Stimulated activated CD4-positive, alpha-beta T cell treated with anti-CD3 and anti-CD28 coated beads, Interleukin-2, amount 100 ng/mL, for 4 hours (primary cell): ENCODE measurements at regions not wholly inside any gene's neighbourhood (a gene's known extent, or its start where the extent isn't known, plus 50 kb on each side); places are given as distances from the start of the nearest gene placed in this dataset.

ENCODE experiments used
- DNase-seq: peaks from one replicate; pipeline ENCODE4 v3.0.0-alpha.2; 2020; ENCODE audit warnings: low read depth

DNA sequence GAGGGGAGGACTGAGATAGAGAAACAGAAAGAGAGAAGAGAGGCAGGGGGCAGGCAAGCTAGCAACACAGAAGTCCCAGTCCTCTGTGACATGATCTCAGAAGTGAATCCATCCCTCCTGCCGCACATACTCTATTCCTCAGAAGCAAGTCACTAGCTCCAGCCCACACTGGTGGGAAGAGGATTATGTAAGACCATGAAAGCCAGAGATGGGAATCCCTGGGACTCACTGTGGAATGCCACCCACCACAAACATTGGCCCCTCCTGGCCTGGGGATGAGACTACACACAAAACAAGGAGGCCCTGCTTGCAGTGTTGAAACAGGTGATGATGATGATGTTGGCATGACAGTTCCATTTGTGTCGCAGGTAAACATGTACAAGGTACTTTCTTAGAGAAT, 419.9 kb downstream of the IRS2 start:
- DNase-seq = no peak

DNA sequence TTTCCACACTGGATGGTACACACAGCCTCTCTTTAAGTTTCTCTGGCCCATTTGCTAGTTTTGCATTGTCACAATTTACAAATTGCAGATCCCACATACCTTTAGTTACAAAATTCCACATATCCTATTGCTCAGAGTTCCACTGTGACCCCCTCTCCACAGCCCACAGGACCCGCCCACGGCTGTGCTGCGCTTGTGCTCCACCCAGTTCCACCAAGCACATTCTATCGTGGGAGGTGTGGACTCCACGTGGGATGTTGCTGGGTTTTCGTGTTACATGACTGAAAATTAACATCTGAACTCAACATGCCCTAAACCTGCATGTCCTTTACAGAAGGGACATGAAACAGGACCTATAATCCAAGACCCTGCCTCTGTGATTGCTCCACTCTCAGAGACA, 423.0 kb downstream of the IRS2 start:
- no peak for DNase-seq

DNA sequence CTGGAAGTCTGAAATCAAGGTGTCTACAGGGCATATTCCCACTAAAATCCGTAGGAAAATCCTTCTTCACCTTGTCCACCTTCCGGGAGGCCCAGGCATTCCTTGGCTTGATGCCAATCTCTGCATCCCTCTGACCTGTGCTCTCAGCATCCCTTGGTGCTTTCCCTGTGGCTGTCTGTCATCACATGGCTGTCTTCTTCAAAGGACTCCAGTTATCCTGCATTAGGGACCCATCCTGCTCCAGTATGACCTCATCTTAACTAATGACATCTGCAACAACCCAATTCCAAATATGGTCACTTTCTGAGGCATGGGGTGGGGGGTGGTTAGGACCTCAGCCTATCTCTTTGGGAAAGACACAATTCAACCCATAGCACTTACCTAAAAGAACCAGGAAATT, 423.8 kb downstream of the IRS2 start:
- no peak for DNase-seq

DNA sequence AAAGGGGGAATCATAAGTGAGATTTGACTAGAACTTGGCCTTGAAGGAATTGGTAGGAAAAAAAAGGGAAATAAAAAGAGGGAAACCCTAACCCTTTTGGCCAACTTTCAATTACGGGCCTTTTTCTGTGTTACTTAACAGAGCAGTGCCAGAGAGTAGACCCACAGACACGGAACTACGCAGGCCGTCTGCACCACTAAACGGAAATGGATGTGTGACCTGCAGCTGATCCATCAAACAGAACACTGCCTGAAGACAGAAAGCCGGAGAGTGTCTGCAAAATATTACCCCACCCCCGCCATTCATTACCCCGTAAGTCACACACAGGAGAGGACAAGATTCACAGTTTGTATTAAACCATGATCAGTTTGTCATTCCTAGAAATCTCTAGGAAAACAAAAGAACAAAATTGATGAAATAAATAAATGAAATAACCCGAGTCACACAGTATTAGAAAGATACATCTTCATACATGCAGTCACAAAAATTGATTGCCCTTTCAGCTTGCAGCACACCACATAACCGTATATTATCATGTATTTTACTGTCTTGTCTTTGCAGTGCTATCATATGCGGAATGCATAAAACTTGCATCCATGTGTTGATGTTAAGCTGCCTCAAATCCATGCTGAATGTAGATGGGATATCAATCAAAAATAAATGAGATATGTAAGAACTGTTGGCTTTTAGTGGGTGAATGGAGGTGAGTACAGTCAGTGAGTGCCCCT, 424.7 kb downstream of the IRS2 start:
- DNase-seq = no peak

DNA sequence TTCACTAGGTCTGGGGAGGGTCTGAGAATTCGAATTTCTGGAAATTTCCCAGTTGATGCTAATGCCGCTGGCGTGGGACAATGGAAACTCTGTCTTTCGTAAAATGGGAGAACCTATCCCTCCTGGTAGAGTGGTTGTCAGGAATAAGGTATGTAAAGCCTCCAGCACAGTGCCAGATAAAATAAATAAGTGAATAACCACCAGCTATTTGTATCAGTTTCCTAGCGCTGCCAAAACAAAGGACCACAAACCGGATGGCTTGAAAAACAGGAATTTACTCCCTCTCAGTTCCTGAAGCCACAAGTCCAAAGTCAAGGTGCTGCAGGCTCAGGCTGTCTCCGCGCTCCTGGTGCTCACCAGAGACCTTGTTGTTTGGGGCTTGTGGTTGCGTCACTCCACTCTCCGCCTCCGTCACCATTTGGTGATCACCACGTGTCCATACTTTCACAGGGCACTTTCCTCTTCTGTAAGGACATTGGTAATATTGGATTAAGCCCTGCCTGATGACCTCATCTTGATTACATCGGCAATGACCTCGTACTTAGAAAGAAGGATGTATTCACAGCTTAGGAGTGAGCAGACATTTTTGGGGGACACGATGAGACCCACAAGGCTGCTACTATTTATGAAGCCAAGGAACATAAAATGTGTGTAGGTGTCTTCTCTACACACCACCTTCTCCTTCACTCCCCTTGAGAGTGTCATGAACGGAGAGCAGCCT, 428.5 kb downstream of the IRS2 start:
- no peak for DNase-seq

DNA sequence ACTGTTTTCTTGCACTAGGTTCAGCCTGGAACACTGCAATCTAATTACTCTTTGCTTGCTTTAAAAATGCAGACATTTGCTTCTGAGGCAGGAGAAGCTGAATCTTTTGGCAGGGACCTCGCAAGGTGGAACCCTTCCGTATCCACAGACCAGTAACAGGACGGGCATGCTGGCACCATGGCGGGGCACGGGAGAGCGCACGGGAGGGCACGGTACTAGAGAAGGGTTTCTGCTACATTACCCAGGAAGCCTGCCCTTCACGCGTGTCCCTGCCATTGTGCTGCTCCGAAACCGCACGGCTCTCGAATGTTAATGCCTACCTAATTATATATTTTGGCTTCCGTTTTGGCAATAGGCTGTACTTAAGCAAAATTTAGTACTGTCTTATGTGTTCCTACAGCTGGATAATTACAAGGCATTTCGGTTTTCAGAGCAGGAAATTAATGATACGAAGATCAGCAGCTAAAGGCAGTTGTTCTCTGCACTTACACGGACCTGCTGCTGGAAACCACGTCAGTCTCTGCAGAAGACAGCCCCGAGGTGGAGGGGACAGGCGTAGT, 430.4 kb downstream of the IRS2 start:
- DNase-seq = no peak

DNA sequence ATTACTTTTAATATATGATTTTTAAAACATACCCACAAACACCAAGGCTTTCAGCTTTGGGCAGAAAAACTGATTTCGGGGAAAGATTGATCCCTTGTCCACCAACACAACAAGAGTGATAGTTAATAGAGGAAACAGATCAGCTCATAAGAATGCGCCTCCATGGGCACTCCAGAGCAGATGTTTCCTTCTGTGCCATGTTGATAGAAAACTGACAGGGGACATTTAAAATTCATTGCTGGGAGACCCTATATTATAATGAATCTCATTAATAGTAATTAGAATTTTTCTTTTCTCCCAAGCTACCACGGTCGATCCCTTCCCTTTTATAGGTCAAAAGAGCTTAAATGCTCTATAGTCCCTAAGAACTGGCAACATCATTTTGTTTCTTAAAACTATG, 431.2 kb downstream of the IRS2 start:
- DNase-seq = no peak

DNA sequence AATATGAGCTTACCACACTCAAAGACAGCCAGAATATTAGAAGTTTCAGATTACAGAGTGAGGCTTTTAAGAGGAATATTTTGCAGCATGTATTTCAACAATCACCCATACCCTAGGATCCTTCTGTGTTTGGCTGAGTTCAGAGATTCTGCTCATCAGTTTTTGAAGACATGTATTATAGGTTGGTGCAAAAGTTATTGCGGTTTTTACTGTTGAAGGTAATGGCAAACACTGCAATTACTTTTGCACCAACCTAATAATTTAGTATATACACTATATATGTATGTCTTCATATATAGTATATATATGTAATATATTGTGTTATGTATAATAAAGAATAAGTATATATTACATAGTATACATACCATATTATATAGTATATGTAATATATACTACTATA, 435.1 kb downstream of the IRS2 start:
- no peak for DNase-seq

DNA sequence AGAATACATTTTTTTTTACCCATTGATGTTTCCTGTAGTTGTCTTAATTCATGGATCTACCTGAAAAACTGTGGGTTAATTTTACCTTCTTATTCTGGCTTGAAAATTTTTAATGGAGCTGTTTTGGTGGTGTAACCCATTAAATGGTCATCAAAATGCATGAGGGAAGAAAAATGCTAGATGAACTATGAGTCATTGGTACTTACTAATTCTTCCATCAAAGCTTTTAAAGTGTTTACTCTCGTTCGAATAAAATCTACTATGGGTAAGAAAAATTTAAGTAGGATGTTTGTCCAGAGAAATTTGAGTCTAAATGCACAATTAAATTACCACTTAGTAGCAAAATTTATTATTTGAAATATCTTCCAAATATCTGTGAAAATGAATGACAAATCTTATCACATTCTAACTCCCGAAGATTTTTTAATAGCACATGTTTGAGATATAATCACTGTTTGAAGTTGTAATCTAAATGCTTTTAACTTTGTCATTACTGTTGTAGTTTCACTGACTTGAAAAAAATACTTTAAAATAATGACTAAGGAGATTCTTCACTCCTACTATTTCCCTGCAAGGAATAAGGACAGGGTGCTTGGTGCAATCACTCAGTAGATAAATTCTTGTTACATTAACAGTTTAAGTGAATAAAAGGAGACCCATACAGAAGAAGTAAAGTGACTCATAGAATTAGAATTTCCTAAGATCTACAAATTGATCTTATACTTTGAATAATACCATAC, 437.7 kb downstream of the IRS2 start:
- no peak for DNase-seq

DNA sequence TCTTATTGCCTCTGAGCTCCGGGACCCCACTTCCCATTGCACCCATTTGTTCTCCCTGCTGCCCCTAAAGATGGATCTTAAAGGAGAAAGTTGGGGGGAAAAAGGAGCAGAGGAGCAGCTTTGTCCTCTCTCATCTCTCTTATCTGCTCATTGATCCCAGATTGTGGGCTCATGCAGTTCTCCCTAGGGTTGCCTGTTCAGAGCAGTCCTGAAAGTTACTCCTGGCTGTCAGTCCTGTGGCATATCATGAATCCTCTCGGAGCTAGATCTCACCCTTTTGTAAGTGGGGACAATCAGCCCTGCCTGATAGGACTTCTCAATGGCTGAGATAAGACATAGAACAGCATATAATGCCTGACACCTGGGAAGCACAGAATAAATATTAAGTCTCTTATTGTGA, 440.3 kb downstream of the IRS2 start:
- DNase-seq = no peak

DNA sequence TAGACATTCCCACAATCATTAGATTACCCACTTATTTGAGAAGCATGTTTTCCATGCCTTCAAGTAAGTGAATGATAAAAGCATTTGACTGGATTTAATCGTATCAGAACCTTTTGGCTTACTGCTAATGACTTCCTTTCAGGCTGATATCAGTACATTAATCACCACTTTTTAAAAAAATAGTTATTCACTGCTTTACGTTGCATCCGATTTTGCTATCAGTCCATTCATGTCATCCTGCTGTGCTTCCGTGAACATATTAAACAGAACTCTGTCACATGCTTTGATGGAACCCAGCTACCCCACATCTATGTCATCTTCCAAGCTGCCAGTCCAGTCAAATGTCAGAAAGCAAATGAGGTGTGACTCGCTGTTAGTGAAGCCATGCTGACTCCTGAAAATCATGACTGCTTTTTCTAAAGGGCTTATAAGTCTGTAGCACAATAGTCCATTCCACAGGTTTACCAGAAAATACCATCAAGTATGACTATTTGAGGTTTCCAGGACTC, 440.9 kb downstream of the IRS2 start:
- DNase-seq = no peak

DNA sequence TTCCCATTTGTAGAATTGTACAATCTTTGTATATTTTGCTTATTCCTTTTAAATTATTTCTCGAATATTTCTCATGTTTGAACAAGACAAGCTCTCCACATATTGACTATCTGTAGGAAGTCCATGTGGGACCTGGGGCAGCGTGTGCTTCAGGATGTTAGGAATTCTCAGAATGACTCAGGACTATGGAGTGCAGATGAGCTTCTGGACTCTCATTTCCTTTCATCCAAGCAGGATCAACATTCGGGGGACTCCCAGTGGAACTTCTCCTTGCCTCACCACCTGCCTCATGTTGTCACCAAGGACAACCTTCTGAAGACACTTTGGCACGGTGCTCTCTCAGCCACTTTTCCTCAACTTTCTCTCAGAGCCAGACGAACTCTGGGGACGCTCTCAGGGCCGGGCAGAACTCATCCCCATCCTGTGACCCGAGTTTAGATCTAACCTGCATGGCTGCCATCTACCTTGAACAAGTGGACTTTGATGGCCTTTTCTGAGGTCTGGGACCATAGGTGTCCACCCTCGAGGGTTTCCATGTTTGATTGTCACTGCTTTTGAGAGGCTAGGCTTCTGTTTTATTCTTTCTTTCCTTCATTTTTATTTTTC, 441.7 kb downstream of the IRS2 start:
- DNase-seq = no peak

DNA sequence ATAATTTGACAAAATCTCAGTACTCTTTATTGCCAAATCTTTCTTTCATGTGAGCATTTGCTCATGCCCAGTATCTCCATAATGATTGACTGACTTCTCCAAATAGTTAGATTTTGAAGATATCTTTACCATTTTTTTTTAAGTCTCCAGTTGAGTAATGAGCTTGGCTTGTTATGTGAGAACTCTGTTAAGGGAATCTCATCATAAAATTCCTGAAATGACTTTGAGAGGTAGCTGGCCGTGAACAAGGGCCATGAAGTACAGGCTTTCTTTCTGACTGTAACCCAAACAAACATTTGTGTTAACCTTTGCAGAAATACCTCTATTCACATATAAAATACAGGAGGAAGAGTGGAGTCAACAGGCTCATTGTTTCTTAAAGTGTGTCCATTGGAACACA, 449.7 kb downstream of the IRS2 start:
- DNase-seq = no peak

DNA sequence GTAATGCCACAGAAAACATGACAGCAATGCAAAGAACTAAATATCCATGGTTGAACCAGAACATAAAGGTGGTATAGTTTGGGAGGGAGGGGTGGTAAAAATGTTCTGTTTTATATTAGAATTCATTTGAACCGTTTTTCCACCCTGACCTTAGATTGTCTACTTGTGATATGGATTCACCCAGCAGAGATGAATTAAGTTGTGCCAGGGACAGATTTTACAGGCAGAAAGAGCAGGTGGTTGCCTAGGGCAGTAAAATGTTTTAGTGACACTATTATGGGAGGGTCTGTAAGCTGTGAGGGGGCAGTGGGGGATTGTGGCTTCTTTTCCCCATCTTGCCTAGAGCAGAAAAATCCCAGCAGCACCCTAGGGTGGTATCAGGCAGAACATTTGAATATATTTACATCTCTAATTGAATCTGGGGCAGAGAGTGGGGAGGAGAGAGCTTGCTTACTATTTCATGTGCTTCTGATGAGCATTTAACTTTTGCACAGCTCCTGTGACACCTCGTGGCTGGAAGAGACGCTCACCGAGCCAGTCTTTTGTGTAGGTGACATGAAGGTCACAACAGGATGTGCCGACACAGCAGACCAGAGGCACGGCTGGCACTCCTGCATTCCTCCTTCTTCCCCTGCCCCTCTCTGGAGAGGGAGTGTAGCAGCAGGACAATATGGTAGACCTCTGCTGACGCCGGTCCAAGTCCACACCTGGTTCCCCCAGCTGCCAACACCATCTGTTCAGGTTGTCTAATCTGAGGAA, 452.3 kb downstream of the IRS2 start:
- DNase-seq = no peak

DNA sequence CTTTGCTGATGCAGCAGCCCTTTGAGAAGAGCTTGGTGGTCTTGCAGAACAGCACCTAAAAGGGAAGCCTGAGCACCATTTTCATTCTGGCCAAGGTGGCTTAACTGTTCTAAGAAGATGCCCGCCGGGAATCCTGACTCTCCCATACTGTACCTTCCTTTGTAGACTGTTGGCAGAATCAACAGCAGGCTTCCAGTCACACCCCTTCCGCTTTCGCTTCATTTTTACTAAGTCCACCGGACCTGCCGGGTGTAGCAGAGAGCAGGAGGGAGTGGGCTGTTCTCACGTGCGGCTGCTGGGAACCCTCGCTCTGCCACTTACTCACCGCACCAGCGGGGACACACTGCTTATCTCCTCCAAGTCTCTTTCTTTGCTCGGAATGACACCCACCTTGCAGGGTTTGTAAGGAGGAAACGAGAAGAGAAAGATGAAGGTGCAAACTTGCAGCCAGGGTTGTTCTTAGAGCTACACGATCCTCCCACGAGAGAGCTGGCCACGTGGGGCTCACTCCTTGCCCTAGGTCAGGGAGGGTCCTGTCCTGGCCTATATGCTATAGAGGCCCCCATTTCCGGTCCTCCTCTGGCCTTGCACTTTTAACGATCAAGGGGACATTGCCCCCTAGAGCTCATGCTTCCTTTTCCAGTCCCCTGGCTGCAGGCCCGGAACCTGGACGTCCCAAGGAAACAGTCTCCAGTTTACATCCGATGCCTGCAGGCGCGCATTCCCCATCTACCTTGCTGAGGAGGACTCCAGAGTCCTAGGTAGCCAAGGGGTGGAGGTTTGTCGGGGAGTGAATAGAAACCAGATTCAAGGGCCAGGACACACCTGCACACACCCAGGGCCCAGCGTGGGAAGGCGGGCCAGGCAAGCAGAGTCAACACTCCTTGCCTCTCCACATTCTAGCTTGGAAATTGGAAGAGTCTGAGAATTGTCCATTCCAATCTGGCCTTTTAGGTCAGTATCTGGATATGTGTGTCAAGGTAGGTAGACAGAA, 453.6 kb downstream of the IRS2 start:
- DNase-seq = no peak

DNA sequence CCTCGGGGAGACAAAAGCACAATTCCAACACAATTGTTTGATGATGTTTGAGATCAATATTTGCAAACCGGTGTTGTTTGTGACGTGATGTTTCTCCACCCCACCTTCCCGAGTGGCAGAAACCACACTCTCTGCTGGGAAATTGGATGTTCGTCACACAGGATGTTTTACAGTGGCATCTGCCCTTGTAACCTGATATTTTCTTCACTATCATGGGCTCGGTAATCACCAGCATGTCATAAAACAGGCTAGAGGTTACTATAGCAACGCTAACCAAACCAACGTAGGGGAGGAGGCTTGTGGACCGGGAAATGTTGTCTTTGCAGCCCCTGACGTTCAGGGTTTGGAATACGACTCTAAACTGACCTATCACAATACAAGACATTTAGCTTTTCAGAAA, 454.5 kb downstream of the IRS2 start:
- DNase-seq = no peak

DNA sequence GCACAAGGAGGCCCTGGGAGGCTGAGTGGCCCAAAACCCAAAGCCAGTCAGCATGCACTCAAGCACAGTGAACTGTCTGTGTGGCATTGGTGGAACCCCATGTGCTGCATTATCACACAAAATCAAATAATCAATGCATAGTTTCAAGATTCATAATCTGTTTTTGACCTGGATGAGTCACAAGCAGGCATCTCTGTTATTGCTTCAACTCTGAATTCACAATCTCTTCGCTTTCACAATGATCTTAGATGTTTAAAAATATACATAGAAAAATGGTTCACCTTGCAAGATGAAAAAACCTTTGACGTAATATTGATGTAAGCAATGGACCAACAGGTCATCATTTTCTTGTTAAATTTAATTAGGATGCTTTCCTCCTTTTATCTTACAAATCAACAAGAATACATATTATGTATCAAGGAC, 455.4 kb downstream of the IRS2 start:
- no peak for DNase-seq

DNA sequence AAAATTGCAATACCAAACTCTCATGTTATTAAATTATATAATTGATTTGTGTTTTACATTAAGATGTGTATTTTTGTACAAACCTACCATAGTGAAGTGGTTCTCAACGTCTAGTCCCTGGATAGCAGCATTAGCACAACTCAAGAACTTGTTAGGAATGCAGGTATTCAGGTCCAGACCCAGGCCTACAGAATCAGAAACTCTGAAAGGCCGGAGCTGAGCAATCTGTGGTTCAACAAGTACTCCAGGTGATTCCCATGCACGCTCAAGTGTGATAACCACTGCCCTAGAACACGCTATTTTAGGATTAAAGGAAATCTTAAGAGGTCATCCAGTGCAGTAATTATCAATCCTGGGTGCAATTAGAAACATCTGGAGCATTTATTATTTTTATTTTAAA, 456.3 kb downstream of the IRS2 start:
- no peak for DNase-seq

DNA sequence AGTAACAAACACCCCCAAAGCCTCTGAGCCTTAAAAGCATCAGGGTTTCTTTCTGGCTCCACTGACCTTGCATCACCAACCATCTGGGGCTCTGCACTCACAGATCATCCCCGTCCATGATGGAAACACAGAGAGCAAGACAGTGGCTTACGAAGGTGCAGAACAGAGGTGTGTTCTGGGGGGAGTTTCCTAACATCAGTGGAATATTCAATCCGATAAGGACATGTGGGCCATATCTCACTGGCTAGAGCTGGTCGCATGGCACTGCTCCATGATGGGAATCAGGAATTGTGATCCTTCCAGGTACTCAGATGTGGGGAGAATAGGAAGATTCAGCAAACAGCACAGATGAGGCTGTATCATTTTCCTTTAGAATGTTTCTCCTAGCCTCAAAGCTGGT, 457.2 kb downstream of the IRS2 start:
- no peak for DNase-seq

DNA sequence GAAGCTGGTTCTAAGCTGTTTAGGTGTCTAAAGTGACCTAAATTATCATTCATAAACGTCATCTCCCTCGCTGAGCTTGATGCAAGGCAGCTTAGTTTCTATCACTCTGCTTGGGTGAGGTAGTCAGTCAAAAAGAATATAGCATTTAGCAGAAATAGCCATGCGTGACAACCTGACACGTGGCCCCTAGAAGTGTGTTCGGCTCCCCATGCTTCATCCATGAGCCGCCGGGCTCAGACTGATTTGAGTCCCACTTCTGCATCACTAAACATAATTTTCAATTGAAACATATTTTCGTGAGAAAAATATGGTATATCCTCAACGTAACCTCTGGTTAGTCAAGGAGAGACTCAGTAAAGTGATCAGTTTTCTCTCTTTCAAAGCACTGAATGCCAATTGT, 459.8 kb downstream of the IRS2 start:
- DNase-seq = no peak
